Fibroblast of lung (primary cell): ENCODE measurements at regions not wholly inside any gene's neighbourhood (a gene's known extent, or its start where the extent isn't known, plus 50 kb on each side); places are given as distances from the start of the nearest gene placed in this dataset.

Source experiments
- DNase-seq, 2 donors: peaks; one replicate each; pipeline versions ENCODE4 v3.0.0 to v3.0.0-alpha.2; 2010; ENCODE audit warnings: low read depth in 2 of 2
- H2AFZ ChIP-seq: 2 replicates; pipeline ENCODE4 v1.5.1; 2012; ENCODE audit warnings: low read length, control low read depth, inconsistent platforms
- H3K27ac ChIP-seq: 2 replicates; pipeline ENCODE4 v1.5.1; 2011; ENCODE audit warnings: low read length, control low read depth; ENCODE audit not compliant: insufficient read depth
- H3K27me3 ChIP-seq: 2 replicates; pipeline ENCODE4 v1.5.1; 2011; ENCODE audit warnings: mild to moderate bottlenecking, low read length; ENCODE audit not compliant: control insufficient read depth, insufficient read depth
- H3K36me3 ChIP-seq: 2 replicates; pipeline ENCODE4 v1.5.1; 2011; ENCODE audit warnings: low read length; ENCODE audit not compliant: control insufficient read depth, insufficient read depth
- H3K4me1 ChIP-seq: 2 replicates; pipeline ENCODE4 v1.5.1; 2011; ENCODE audit warnings: low read length; ENCODE audit not compliant: control insufficient read depth, insufficient read depth; ENCODE audit errors: extremely low read depth
- H3K4me2 ChIP-seq: 2 replicates; pipeline ENCODE4 v1.5.1; 2011; ENCODE audit warnings: low read length, control low read depth; ENCODE audit not compliant: insufficient read depth; ENCODE audit errors: extremely low read depth
- H3K4me3 ChIP-seq, 4 experiments: fragments of 200-600 bp in 1 of 4; sonication (generic) in 1 of 4; replicated peaks in 1 of 4; 2 replicates each; pipeline ENCODE4 v1.5.1; 2011 to 2016; ENCODE audit warnings: low read length in 4 of 4, low read depth in 3 of 4, mild to moderate bottlenecking in 3 of 4, control low read depth in 2 of 4, inconsistent platforms in 1 of 4, mixed read lengths in 1 of 4; ENCODE audit not compliant: insufficient read depth in 1 of 4; ENCODE audit errors: control extremely low read depth in 1 of 4
- H3K79me2 ChIP-seq: 2 replicates; pipeline ENCODE4 v1.5.1; 2012; ENCODE audit warnings: mild to moderate bottlenecking, low read length, inconsistent platforms; ENCODE audit not compliant: control insufficient read depth, insufficient read depth
- H3K9ac ChIP-seq: 2 replicates; pipeline ENCODE4 v1.5.1; 2011; ENCODE audit warnings: mild to moderate bottlenecking, low read length, control low read depth; ENCODE audit not compliant: insufficient read depth
- H3K9me3 ChIP-seq: 2 replicates; pipeline ENCODE4 v1.5.1; 2012; ENCODE audit warnings: low read depth, low read length; ENCODE audit not compliant: control insufficient read depth, insufficient read depth
- H4K20me1 ChIP-seq: 2 replicates; pipeline ENCODE4 v1.5.1; 2011; ENCODE audit warnings: low read length; ENCODE audit not compliant: control insufficient read depth, insufficient read depth; ENCODE audit errors: extremely low read depth
- CTCF ChIP-seq, 2 donors: IDR thresholded peaks in 1 of 2; conservative IDR thresholded peaks in 1 of 2; 1 replicate in 1 of 2; 2 replicates in 1 of 2; pipeline ENCODE4 v1.5.1; 2011 to 2012; ENCODE audit warnings: low read length in 2 of 2, control low read depth in 1 of 2, inconsistent platforms in 1 of 2, low read depth in 1 of 2, mild to moderate bottlenecking in 1 of 2
- EZH2 ChIP-seq: IDR thresholded peaks from 2 replicates; pipeline ENCODE4 v1.5.1; 2012; ENCODE audit warnings: low read length, control low read depth, mild to moderate bottlenecking; ENCODE audit errors: missing control alignments

- Histone ChIP-seq H3K79me2 (no peaks in the 10 kb centered on the region), H3K27me3 (peaks cover 6% of the 10 kb centered on the region), H3K9ac (no peak overlapping the region), H3K36me3 (no peaks in the 10 kb centered on the region), H2AFZ (no peak overlapping the region), H4K20me1 (no peaks in the 10 kb centered on the region), H3K9me3 (no peaks in the 10 kb centered on the region), H3K4me1 (no peaks in the 10 kb centered on the region), H3K4me2 (no peak overlapping the region), H3K4me3 (no peak overlapping the region), H3K27ac (no peak overlapping the region)
- TF ChIP-seq EZH2 (no peak), CTCF (conservative IDR thresholded peaks at IDR 0.05 in 1 of 2, IDR thresholded peaks at IDR 0.05 in 1 of 2; ENCODE audit: low read depth in 1 of 2, low read length in 2 of 2) (no peak)
- DNase-seq: no peak
Measured at GRCh38 chr11:127066401-127067090, 66.0 kb upstream of the KIRREL3 start.

- Histone ChIP-seq H3K27me3 (peaks cover 7% of the 10 kb centered on the region), H4K20me1 (no peaks in the 10 kb centered on the region), H3K9me3 (no peaks in the 10 kb centered on the region), H2AFZ (no peak overlapping the region), H3K27ac (no peak overlapping the region), H3K4me3 (no peak overlapping the region), H3K4me1 (no peaks in the 10 kb centered on the region), H3K79me2 (no peaks in the 10 kb centered on the region), H3K4me2 (no peak overlapping the region), H3K36me3 (no peaks in the 10 kb centered on the region), H3K9ac (no peak overlapping the region)
- no peak for DNase-seq
- no peak for TF ChIP-seq EZH2
- no peak for TF ChIP-seq CTCF (conservative IDR thresholded peaks at IDR 0.05 in 1 of 2, IDR thresholded peaks at IDR 0.05 in 1 of 2; ENCODE audit: low read depth in 1 of 2, low read length in 2 of 2)
Measured at GRCh38 chr11:127063241-127063640, 62.7 kb upstream of the KIRREL3 start.

DNA sequence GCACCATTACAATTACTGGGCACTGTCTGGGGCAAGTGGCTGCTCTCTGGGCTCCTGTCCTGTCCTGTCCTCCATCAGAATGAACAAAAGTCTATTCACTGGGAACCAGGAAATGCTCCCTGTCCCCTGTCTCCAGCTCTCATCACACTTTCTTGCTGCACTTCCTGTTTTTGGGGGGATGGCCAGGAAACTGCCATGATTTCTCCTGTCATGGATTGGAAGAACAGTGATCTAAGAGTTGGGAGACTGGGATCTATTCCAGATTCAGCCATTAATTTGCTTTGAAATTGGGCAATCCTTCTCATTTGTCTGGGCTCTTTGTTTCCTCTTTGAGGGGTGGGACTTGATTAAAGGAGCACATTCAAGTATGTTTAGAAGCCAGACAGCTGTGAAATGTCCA lies 61.4 kb upstream of the KIRREL3 start:
- Histone ChIP-seq H3K4me2 (no peak overlapping the region), H2AFZ (no peak overlapping the region), H4K20me1 (no peaks in the 10 kb centered on the region), H3K27me3 (peaks cover 8% of the 10 kb centered on the region), H3K4me3 (no peak overlapping the region), H3K4me1 (no peaks in the 10 kb centered on the region), H3K79me2 (no peaks in the 10 kb centered on the region), H3K27ac (no peak overlapping the region), H3K9me3 (no peaks in the 10 kb centered on the region), H3K9ac (no peak overlapping the region), H3K36me3 (no peaks in the 10 kb centered on the region)
- DNase-seq: no peak
- TF ChIP-seq CTCF (conservative IDR thresholded peaks at IDR 0.05 in 1 of 2, IDR thresholded peaks at IDR 0.05 in 1 of 2; ENCODE audit: low read depth in 1 of 2, low read length in 2 of 2) (no peak), EZH2 (no peak)
